HG03280 (cell line): ENCODE measurements at regions not wholly inside any gene's neighbourhood (a gene's known extent, or its start where the extent isn't known, plus 50 kb on each side); places are given as distances from the start of the nearest gene placed in this dataset.

Source experiments
- ATAC-seq: cut with Tn5 transposase; IDR thresholded peaks from one replicate; pipeline ENCODE4 v1.9.1; 2021; ENCODE audit warnings: mild to moderate bottlenecking, moderate library complexity; ENCODE audit not compliant: unreplicated experiment

- no peak for ATAC-seq
Measured at GRCh38 chr6:102402635-102403329, 1009.3 kb downstream of the GRIK2 start.

DNA sequence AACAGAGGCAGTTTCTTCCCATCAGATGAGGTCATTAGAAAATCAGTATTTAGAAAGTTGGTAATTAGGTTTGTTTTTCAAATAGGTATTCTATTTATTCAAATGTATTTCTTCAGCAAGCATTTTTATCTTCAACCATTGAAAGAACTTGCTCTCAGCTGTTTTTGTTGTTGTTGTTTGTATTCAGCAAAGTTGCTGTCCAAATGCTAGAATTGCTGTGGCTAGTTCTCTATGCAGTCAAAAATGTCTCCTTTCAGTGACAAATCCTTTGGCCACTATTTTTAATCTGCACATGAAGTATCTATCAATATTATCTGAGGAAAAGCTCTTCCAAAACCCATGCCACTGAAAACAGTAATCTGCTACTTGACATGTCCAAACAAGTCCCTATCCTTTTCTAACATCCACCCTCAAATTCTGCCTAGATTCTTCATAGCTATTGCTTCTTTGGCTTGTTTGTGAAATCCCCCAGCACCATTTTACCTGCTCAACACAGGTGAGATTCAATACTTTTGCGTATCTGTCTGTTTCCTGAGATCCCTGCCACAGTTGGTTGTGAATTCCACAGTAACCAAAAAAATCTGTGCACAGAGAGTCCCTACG, 1005.4 kb downstream of the GRIK2 start:
- no peak for ATAC-seq

GRCh38 chr6:102390541-102390940, 997.0 kb downstream of the GRIK2 start:
- ATAC-seq, result no peak

DNA sequence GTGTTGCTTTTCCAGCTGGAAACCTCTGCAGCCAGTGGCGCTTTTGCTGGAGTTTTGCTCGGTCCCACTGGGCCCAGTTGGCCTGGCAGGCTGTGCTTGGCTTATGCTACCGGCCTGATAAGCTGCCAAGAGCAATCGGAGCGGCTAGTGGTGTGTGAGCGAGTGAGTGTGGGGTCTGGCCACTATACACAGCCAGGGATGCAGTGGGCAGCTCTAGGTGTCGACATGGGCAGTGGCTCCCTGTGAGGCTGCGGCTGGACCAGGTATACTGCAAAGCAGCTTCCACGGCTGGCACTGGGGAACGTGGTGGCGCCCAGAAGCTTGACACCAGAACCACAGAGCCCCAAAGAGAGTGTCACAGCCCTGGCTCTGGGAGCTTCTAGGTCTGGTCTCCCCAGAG, 996.5 kb downstream of the GRIK2 start:
- no peak for ATAC-seq

DNA sequence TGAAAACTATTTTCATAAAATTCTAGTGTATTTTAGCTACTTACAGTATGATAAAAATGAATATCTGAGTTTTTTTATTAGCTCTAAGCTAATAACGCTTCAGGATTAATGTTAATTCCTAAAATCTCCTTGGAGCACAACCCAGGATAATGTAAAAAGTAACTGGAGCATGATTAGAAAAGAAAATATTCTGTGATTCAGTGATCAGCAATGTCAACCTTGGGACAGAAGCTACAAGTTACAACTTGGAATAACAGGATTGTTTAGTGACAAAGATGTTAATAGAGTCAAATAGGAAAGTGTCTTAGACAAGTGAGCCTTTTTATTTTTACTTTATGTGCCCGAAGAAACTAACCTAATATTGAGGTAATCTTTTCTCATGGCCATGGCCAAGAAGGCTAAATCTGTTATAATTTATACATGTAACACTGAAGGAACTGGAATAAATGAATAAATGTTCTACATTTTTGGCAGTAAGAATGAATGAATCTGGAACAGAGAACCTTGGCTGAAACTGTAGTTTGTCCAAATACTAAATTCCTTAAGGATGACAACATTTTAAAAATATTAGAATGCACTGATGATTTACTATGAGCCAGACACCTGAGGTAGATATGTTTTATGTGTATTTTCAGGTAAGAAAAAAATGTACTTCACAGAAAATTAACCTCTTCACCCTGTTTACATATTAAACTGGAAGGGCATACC, 994.0 kb downstream of the GRIK2 start:
- no peak for ATAC-seq

DNA sequence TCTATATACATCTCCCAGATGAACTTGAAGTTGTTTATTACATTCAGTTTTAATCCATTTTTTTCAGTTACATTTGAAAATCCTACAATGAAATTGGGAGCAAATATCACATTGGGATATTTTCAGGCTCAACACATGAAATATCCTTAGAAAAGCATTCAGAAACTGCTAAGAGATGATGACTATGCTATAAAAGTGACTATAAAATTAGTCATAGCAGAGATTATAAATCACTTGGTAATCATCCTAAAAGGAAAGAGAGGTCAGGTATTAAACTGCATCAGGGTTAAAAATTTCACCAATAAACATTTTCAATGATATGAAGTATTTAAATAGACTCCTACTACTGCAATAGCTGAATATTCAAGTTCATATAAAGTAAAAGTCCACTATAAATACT, 987.7 kb downstream of the GRIK2 start:
- ATAC-seq, result no peak

DNA sequence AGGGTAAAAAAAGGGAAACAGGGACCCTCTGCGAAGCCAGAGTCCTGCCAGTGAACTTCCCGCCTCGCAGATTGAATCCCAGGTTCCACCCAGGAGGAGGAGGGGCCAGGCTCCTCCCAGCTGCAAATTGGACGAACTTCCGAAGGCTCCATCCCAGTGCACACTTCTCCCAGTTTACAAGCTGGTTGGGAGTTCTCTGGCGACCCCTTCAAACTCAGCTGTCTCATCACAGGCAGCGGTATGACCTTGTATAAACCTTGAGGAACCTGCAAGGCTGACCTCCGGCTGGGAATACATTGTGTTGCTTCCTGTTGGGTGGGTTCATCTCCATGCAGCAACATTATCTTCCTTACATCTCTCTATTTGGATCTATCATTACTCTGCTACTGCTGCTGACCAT, 962.7 kb downstream of the GRIK2 start:
- no peak for ATAC-seq

DNA sequence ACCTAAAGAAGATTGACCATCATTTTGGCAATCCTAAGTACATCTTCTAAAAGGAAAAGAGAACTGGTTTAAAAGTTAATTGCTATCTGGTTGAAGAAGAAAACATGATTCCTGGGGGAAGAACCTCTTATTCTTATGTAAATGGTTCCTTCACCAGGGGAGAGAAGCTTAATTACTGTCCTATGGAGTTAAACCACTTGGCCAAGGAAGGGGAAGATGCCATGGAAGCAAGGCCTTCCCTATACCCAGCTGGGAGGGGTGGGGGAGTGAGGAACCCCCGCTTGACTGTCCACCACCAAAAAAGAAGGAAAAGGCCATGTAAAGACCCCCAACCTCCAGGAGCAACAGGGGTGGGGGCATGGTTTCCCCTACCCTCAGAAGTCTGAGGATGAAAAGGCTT, 962.1 kb downstream of the GRIK2 start:
- no peak for ATAC-seq

DNA sequence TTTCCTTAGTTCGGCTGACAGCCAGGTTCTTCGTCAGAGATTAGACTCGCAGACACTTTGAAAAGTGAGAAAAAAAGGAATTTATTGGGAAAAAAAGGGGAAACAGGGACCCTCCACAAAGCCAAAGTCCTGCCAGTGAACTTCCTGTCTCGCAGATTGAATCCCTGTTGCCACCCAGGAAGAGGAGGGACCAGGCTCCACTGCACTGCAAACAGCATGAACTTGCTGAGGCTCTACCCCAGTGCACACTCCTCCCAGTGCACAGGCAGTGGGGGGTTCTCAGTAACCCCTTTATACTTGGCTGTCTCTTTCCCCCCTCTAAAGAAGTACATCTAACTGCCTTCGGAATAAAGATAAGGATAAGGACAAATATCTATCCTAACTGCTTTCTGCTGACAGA, 959.0 kb downstream of the GRIK2 start:
- no peak for ATAC-seq

GRCh38 chr6:102344769-102345168, 951.3 kb downstream of the GRIK2 start:
- no peak for ATAC-seq

DNA sequence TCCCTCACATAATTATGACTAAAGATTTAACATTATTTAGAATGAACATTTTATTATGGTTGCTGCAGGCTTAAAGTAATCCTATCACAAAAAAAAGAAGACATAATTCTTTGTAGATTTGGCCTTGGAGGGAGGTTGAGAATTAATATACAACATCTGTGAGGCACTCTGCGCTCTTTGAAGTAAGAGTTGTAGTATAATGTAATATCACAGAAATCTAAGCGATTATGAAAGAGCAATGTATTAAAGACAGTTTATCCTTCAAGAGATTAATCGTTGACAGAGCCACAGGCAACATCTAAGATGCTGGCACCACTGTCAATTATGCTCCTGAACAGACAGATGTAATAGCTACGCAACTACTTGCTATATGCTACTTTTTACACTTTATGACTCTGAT, 946.8 kb downstream of the GRIK2 start:
- no peak for ATAC-seq

DNA sequence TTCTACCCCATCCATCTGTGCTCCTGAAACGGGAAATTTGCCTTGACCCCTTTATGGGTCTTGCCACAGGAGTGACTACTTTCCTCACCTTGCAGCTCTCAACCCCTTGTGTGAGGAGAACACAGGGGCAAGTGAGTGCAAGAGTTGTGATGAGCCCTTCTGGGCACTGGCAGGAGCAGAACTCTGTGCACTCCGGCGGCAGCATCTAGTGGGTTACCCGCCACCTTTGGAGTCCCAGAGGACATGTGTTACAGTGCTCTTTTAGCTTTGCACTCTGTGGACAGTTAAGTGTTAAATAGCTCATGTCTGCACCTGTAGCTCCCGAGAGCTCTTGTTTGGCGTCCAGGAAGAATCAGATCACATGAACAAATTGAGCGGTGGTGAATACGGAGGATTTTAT, 940.2 kb downstream of the GRIK2 start:
- no peak for ATAC-seq

- ATAC-seq, result no peak
Measured at GRCh38 chr6:102327697-102328225, 934.3 kb downstream of the GRIK2 start.

- ATAC-seq, result no peak
Measured at GRCh38 chr6:102313699-102314098, 920.2 kb downstream of the GRIK2 start.

GRCh38 chr6:102309700-102310099, 916.2 kb downstream of the GRIK2 start:
- ATAC-seq, result no peak

- ATAC-seq, result no peak
Measured at GRCh38 chr6:102300350-102300749, 906.8 kb downstream of the GRIK2 start.

DNA sequence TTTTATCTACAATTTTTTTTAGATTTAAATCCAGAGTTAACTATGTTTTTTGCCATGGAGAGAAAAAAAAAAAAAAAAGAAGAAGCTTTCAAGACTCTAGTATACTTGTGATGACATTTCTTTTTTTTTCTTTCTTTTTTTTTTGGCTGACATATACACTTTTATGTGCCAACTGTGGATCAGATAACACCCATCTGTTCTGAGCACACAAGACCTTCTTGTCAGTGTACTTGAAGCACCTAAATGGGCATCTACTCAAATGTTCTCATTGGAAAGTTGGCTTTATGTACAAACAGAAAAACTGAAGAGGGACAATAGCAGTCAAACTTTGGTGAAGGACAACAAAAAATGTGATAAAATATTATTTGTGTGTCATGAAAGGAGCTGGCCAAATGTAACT, 904.5 kb downstream of the GRIK2 start:
- ATAC-seq, result no peak
